IMR-90 (cell line): ENCODE measurements at regions not wholly inside any gene's neighbourhood (a gene's known extent, or its start where the extent isn't known, plus 50 kb on each side); places are given as distances from the start of the nearest gene placed in this dataset.

Experiments
- ATAC-seq: fragments of 200-7000 bp; cut with Tn5 transposase; 2 replicates; pipeline ENCODE4 v1.9.1; 2020; ENCODE audit warnings: low read depth, mild to moderate bottlenecking, moderate library complexity
- BruUV-seq: library from RNA; stranded (reverse); fragments of 400-500 nt; replicated peaks from 2 replicates; lab custom pipeline; 2021; lab: Mats Ljungman, UMichigan
- CTCF ChIA-PET: fragments of 300-600 bp; formaldehyde crosslinking; extraction: SDS; loops from one replicate; lab custom pipeline; 2021; ENCODE audit warnings: antibody characterized with exemption; lab: Yijun Ruan, JAX
- POLR2A ChIA-PET: fragments of 300-600 bp; sonication (Branson Sonifier 250); formaldehyde crosslinking; loops from one replicate; lab custom pipeline; 2022; ENCODE audit warnings: antibody characterized with exemption; ENCODE audit not compliant: unreplicated experiment; lab: Charles Lee
- DNase-seq: peaks from one replicate; pipeline ENCODE4 v3.0.0; 2013
- H2AFZ ChIP-seq: replicated peaks from 2 replicates; pipeline ENCODE3; 2013; ENCODE audit warnings: low read length, mild to moderate bottlenecking; ENCODE audit not compliant: poor library complexity
- H2AK5ac ChIP-seq: 2 replicates; pipeline ENCODE4 v1.6.1; 2013; ENCODE audit warnings: low read depth, low read length, inconsistent platforms
- H2AK9ac ChIP-seq: replicated peaks from 2 replicates; pipeline ENCODE3; 2013; ENCODE audit warnings: mild to moderate bottlenecking, low read depth, low read length, moderate library complexity; ENCODE audit not compliant: poor library complexity
- H2BK120ac ChIP-seq: 2 replicates; pipeline ENCODE4 v1.6.1; 2013; ENCODE audit warnings: low read depth, low read length, inconsistent platforms
- H2BK15ac ChIP-seq: 3 replicates; pipeline ENCODE4 v1.6.1; 2013; ENCODE audit warnings: low read depth, low read length, inconsistent platforms
- H2BK20ac ChIP-seq: 2 replicates; pipeline ENCODE4 v1.6.1; 2013; ENCODE audit warnings: low read depth, mild to moderate bottlenecking, inconsistent platforms, low read length, moderate library complexity
- H2BK5ac ChIP-seq: 2 replicates; pipeline ENCODE4 v1.6.1; 2013; ENCODE audit warnings: mild to moderate bottlenecking, low read depth, low read length, inconsistent platforms; ENCODE audit not compliant: poor library complexity, severe bottlenecking
- H3K14ac ChIP-seq: replicated peaks from 2 replicates; pipeline ENCODE4 v1.6.1; 2013; ENCODE audit warnings: low read depth, low read length, inconsistent platforms
- H3K18ac ChIP-seq: 2 replicates; pipeline ENCODE4 v1.6.1; 2013; ENCODE audit warnings: low read depth, low read length, control low read depth
- H3K23ac ChIP-seq: 2 replicates; pipeline ENCODE4 v1.6.1; 2013; ENCODE audit warnings: low read depth, low read length, inconsistent platforms
- H3K27ac ChIP-seq: 2 replicates; pipeline ENCODE4 v1.5.1; 2013; ENCODE audit warnings: mild to moderate bottlenecking, control low read depth, low read length; ENCODE audit not compliant: insufficient read depth
- H3K27me3 ChIP-seq: 2 replicates; pipeline ENCODE4 v1.6.1; 2013; ENCODE audit warnings: low read length; ENCODE audit not compliant: control insufficient read depth, insufficient read depth
- H3K36me3 ChIP-seq: 2 replicates; pipeline ENCODE4 v1.6.1; 2013; ENCODE audit warnings: low read length, mixed read lengths; ENCODE audit not compliant: control insufficient read depth, insufficient read depth
- H3K4ac ChIP-seq: 2 replicates; pipeline ENCODE4 v1.6.1; 2013; ENCODE audit warnings: low read depth, low read length, inconsistent platforms
- H3K4me1 ChIP-seq: 2 replicates; pipeline ENCODE4 v1.6.1; 2013; ENCODE audit warnings: low read length, mixed read lengths; ENCODE audit not compliant: control insufficient read depth, insufficient read depth
- H3K4me2 ChIP-seq: 2 replicates; pipeline ENCODE4 v1.6.1; 2013; ENCODE audit warnings: low read depth, mild to moderate bottlenecking, control low read depth, low read length, moderate library complexity
- H3K4me3 ChIP-seq: 2 replicates; pipeline ENCODE4 v1.5.1; 2013; ENCODE audit warnings: low read depth, mild to moderate bottlenecking, control low read depth, low read length, moderate library complexity; ENCODE audit not compliant: insufficient read depth
- H3K56ac ChIP-seq: 2 replicates; pipeline ENCODE4 v1.6.1; 2013; ENCODE audit warnings: low read length, inconsistent platforms; ENCODE audit not compliant: insufficient read depth; ENCODE audit errors: extremely low read depth
- H3K79me1 ChIP-seq, 2 experiments: 2 replicates each; pipeline ENCODE4 v1.6.1; 2013; ENCODE audit warnings: low read length in 2 of 2, inconsistent platforms in 1 of 2, low read depth in 1 of 2
- H3K9ac ChIP-seq: 2 replicates; pipeline ENCODE4 v1.6.1; 2013; ENCODE audit warnings: low read depth, low read length, control low read depth
- H3K9me1 ChIP-seq: 2 replicates; pipeline ENCODE4 v1.6.1; 2013; ENCODE audit warnings: low read length, inconsistent platforms; ENCODE audit not compliant: insufficient read depth
- H3K9me3 ChIP-seq: 2 replicates; pipeline ENCODE4 v1.6.1; 2013; ENCODE audit warnings: low read length; ENCODE audit not compliant: control insufficient read depth, insufficient read depth
- H4K20me1 ChIP-seq: 2 replicates; pipeline ENCODE4 v1.6.1; 2013; ENCODE audit warnings: low read length, inconsistent platforms; ENCODE audit not compliant: insufficient read depth
- H4K5ac ChIP-seq: 2 replicates; pipeline ENCODE4 v1.6.1; 2013; ENCODE audit warnings: mild to moderate bottlenecking, low read depth, low read length, control low read depth
- H4K8ac ChIP-seq, 2 experiments: 2 replicates each; pipeline ENCODE4 v1.6.1; 2013; ENCODE audit warnings: low read depth in 2 of 2, low read length in 2 of 2, control low read depth in 1 of 2, inconsistent platforms in 1 of 2
- H4K91ac ChIP-seq: 2 replicates; pipeline ENCODE4 v1.6.1; 2013; ENCODE audit warnings: low read depth, low read length, inconsistent platforms; ENCODE audit not compliant: insufficient read depth
- CEBPB ChIP-seq: IDR thresholded peaks from 2 replicates; pipeline ENCODE4 v1.6.1; 2012; ENCODE audit warnings: low read depth, low read length, improper control_type of control experiment
- CHD1 ChIP-seq: IDR thresholded peaks from 2 replicates; pipeline ENCODE4 v1.6.1; 2012; ENCODE audit warnings: low read depth, low read length, improper control_type of control experiment
- FOS ChIP-seq: fragments of 150-350 bp; IDR thresholded peaks from 2 replicates; pipeline ENCODE4 v1.6.1; 2016; ENCODE audit warnings: low read depth, low read length
- MAZ ChIP-seq: IDR thresholded peaks from 2 replicates; pipeline ENCODE4 v1.6.1; 2012; ENCODE audit warnings: low read depth, mild to moderate bottlenecking, low read length, improper control_type of control experiment, moderate library complexity, borderline replicate concordance
- RCOR1 ChIP-seq: IDR thresholded peaks from 2 replicates; pipeline ENCODE4 v1.6.1; 2012; ENCODE audit warnings: mild to moderate bottlenecking, low read length, improper control_type of control experiment; ENCODE audit not compliant: insufficient replicate concordance
- WGBS, 2 experiments: methylation state at CpG; one replicate each; pipeline versions ENCODE4 v1.1.5 to v1.1.7; 2013; ENCODE audit warnings: missing lambda C conversion rate in 2 of 2; ENCODE audit not compliant: insufficient read length in 1 of 2; ENCODE audit errors: extremely low coverage in 2 of 2; 5-methylcytosine and 5-hydroxymethylcytosine counted together
- dilution Hi-C: fragments of 300-500 bp; cut with HindIII; formaldehyde crosslinking; loops from one replicate; pipeline ENCODE4 v1.14.3; 2018; ENCODE audit warnings: low sequenced_read_pairs; ENCODE audit not compliant: unreplicated experiment
- in situ Hi-C: fragments of 300-500 bp; cut with MboI; formaldehyde crosslinking; loops from 3 replicates; pipeline ENCODE4 v1.14.3; 2019; ENCODE audit warnings: low sequenced_read_pairs, inconsistent platforms, mixed read lengths
- intact Hi-C: fragments of 100-400 bp; cut with micrococcal nuclease; formaldehyde crosslinking; loops from 2 replicates; pipeline ENCODE4 v1.10.0; 2022

DNA sequence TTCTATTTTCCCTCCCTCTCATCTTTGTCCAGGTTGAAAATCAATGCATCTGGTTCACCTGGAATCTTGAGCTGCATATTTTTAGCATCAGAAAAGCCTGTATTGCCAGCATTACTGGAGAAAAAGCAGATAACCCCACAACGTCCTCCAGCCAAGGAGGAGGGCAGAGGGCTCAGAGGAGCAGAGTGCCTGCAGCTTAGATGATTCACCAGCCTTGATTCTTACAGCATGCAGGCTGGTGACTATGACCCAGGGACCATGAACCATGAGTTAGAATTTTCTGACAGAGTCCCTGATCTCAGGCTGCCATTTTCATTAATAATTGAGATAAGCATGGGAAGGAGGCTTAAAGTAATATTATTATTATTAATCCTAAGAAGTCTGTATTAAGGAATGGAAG, 278.2 kb downstream of the BRINP1 start:
- Histone ChIP-seq H3K4ac (no peak overlapping the region), H2BK15ac (no peak overlapping the region), H3K56ac (no peak overlapping the region), H3K14ac (no peak overlapping the region), H3K36me3 (no peaks in the 10 kb centered on the region), H2AK9ac (no peak overlapping the region), H2AFZ (no peak overlapping the region), H3K18ac (no peak overlapping the region), H3K27me3 (no peaks in the 10 kb centered on the region), H3K4me2 (no peak overlapping the region), H2AK5ac (no peak overlapping the region), H2BK120ac (no peak overlapping the region), H4K91ac (no peak overlapping the region), H3K79me1 (no peaks in the 10 kb centered on the region), H4K20me1 (no peaks in the 10 kb centered on the region), H3K4me1 (no peaks in the 10 kb centered on the region), H3K27ac (no peak overlapping the region), H4K5ac (no peak overlapping the region), H3K9ac (no peak overlapping the region), H3K23ac (no peak overlapping the region), H2BK20ac (no peak overlapping the region), H2BK5ac (no peak overlapping the region), H3K9me1 (no peaks in the 10 kb centered on the region), H3K9me3 (peaks cover 6% of the 10 kb centered on the region; the same call in 1 of the 2 replicates), H4K8ac (no peak overlapping the region), H3K4me3 (no peak overlapping the region)
- no peak for DNase-seq
- BruUV-seq = no TSS peak
- POLR2A ChIA-PET = no interaction called here
- dilution Hi-C loops = no loop called here
- in situ Hi-C loops = no loop called here
- WGBS, 2 experiments = no CpG with 5 or more reads among the region's 1 CpG
- no peak for ATAC-seq
- CTCF ChIA-PET = no interaction called here
- TF ChIP-seq CEBPB (no peak), FOS (no peak), MAZ (no peak), RCOR1 (no peak), CHD1 (no peak)
- intact Hi-C loops = no loop called here
